ENCODE measurements at regions not wholly inside any gene's neighbourhood (a gene's known extent, or its start where the extent isn't known, plus 50 kb on each side); places are given as distances from the start of the nearest gene placed in this dataset.

DNA sequence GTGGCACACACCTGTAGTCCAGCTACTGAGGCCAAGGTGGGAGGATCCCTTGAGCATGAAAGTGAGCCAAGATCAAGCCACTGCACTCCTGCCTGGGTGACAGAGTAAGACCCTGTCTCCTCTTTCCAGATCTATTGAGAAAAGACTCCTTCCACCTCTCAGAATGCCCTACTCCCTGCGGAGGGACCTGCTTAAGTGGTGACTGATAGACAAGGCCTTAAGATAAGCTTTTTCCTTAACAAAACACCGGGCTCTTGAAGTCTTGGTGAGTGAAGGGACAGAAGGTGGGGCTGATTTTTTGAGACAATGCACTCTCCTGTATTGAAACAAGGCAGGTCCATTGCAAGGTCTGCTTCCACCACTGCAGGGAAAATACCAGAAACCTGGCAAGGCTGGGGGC is 338.4 kb upstream of the FRG2C start:
- Histone ChIP-seq H4K20me1 (ENCODE audit: control insufficient read depth, insufficient read depth) (no peaks in the 10 kb centered on the region), H3K4me2 (ENCODE audit: control insufficient read depth, insufficient read depth) (no peak overlapping the region), H3K4me3 (no peak overlapping the region), H2AFZ (ENCODE audit: control insufficient read depth, low read depth, low read length) (no peak overlapping the region), H3K4me1 (ENCODE audit: control insufficient read depth, insufficient read depth, low read length) (no peaks in the 10 kb centered on the region), H3K9ac (ENCODE audit: control insufficient read depth, insufficient read depth, low read length) (no peak overlapping the region), H3K79me2 (ENCODE audit: control insufficient read depth, insufficient read depth, low read length) (no peaks in the 10 kb centered on the region), H3K27me3 (replicated peaks in 1 of 2; ENCODE audit: control insufficient read depth in 2 of 2, insufficient read depth in 2 of 2, low read length in 1 of 2) (no peaks in the 10 kb centered on the region), H3K36me3 (ENCODE audit: control insufficient read depth in 2 of 2, insufficient read depth in 2 of 2, low read length in 1 of 2) (no peaks in the 10 kb centered on the region), H3K9me3 (replicated peaks; ENCODE audit: control insufficient read depth, insufficient read depth, low read length) (no peaks in the 10 kb centered on the region), H3K27ac (ENCODE audit: control insufficient read depth, insufficient read depth) (no peak overlapping the region)
- ATAC-seq (no peak), FAIRE-seq (no peak), DNase-seq (ENCODE audit: low read depth, low spot score) (no peak)
- TF ChIP-seq CBX3 (IDR thresholded peaks at IDR 0.05; ENCODE audit: borderline replicate concordance, low read depth) = no peak
- TF ChIP-seq CREB1 (IDR thresholded peaks at IDR 0.05; ENCODE audit: low read depth) = no peak
- no peak for TF ChIP-seq MTA2 (IDR thresholded peaks at IDR 0.05; ENCODE audit: low read depth)
- TF ChIP-seq, protein P1, sequence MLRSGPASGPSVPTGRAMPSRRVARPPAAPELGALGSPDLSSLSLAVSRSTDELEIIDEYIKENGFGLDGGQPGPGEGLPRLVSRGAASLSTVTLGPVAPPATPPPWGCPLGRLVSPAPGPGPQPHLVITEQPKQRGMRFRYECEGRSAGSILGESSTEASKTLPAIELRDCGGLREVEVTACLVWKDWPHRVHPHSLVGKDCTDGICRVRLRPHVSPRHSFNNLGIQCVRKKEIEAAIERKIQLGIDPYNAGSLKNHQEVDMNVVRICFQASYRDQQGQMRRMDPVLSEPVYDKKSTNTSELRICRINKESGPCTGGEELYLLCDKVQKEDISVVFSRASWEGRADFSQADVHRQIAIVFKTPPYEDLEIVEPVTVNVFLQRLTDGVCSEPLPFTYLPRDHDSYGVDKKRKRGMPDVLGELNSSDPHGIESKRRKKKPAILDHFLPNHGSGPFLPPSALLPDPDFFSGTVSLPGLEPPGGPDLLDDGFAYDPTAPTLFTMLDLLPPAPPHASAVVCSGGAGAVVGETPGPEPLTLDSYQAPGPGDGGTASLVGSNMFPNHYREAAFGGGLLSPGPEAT (IDR thresholded peaks at IDR 0.05; ENCODE audit: low read depth) = no peak
- TF ChIP-seq HDAC2 (IDR thresholded peaks at IDR 0.05) = no peak
- TF ChIP-seq ZNF622 (IDR thresholded peaks at IDR 0.05) = no peak
- TF ChIP-seq SMAD5 (IDR thresholded peaks at IDR 0.05; ENCODE audit: low read depth) = no peak
- TF ChIP-seq ZNF687 (IDR thresholded peaks at IDR 0.05) = no peak
- no peak for TF ChIP-seq PAX8 (IDR thresholded peaks at IDR 0.05)
- RAD21 ChIA-PET (ENCODE audit: unreplicated experiment) = no interaction called here
- CTCF ChIA-PET = no interaction called here
- SMC1A ChIA-PET (ENCODE audit: uncharacterized antibody, unreplicated experiment) = no interaction called here
- in situ Hi-C loops (cut with MboI) (no loop called here), intact Hi-C loops (cut with micrococcal nuclease; ENCODE audit: unreplicated experiment) (no loop called here)
- WGBS (ENCODE audit: insufficient coverage, insufficient replicate concordance, low lambda C conversion rate, missing lambda C conversion rate) = 46% methylated on average over 2 of the region's 2 CpGs
- POLR2A ChIA-PET = no interaction called here
- BruUV-seq (replicated peaks) = no TSS peak

Measured in GM12878 (cell line).